Adrenal gland (tissue), 5 donors: ENCODE measurements at regions not wholly inside any gene's neighbourhood (a gene's known extent, or its start where the extent isn't known, plus 50 kb on each side); places are given as distances from the start of the nearest gene placed in this dataset.

Experiments used
- CTCF ChIP-seq, 6 experiments: fragments of 450-650 bp in 4 of 6; fragments of 200-600 bp in 2 of 6; sonication (generic) in 1 of 6; IDR thresholded peaks; 1 replicate in 5 of 6; 2 replicates in 1 of 6; pipeline versions ENCODE4 v1.5.1 to v1.8.0; 2016 to 2021; ENCODE audit warnings: antibody characterized with exemption in 6 of 6, mild to moderate bottlenecking in 2 of 6, moderate library complexity in 1 of 6
- POLR2A ChIP-seq, 2 donors: fragments of 450-650 bp; IDR thresholded peaks; one replicate each; pipeline ENCODE4 v1.6.1; 2017; ENCODE audit warnings: antibody characterized with exemption in 2 of 2, mild to moderate bottlenecking in 2 of 2, moderate library complexity in 1 of 2
- donor health status: DM: no; HTN: no; CAD: no.

GRCh38 chr9:78582821-78583220 lies 285.9 kb downstream of the PSAT1 start:
- no peak for TF ChIP-seq CTCF (IDR thresholded peaks at IDR 0.05)
- TF ChIP-seq POLR2A (IDR thresholded peaks at IDR 0.05), result no peak
